T47D (cell line): ENCODE measurements at regions not wholly inside any gene's neighbourhood (a gene's known extent, or its start where the extent isn't known, plus 50 kb on each side); places are given as distances from the start of the nearest gene placed in this dataset.

Source experiments
- DNase-seq, 2 experiments: peaks; one replicate each; pipeline versions ENCODE4 v3.0.0 to v3.0.0-alpha.2; 2011 to 2012; ENCODE audit warnings: low read depth in 1 of 2, low spot score in 1 of 2
- JUND ChIP-seq: IDR thresholded peaks from 2 replicates; pipeline ENCODE4 v1.6.1; 2012; ENCODE audit warnings: low read depth
- in situ Hi-C: cut with HindIII; loops from 2 replicates; pipeline ENCODE4 v1.10.0; 2016; ENCODE audit warnings: low sequenced_read_pairs, low pct_unique_long_range_greater_than_20kb

DNA sequence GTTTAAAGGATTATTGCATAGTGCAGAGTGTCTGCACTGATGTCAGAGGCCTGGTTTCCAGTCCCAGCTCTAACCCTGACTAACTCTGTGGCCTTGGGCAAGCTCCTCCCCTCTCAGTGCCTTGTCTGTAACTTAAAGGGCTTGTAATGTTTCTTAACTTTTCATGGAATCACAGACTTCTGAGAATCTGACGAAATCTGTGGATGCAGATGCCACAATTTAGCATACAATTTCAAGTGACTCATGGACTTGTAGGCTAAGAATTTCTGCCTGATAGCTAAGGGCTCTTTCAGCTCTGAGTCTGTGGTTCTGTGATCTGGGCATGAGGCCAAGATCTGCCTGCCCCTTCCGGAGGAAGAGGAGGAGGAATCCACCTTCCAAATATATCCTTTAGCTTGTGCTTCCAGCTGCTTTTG is 236.9 kb downstream of the AR start:
- in situ Hi-C loops: no loop called here
- TF ChIP-seq JUND: no peak
- DNase-seq: peak in 1 of 2 experiments; percentile 33

DNA sequence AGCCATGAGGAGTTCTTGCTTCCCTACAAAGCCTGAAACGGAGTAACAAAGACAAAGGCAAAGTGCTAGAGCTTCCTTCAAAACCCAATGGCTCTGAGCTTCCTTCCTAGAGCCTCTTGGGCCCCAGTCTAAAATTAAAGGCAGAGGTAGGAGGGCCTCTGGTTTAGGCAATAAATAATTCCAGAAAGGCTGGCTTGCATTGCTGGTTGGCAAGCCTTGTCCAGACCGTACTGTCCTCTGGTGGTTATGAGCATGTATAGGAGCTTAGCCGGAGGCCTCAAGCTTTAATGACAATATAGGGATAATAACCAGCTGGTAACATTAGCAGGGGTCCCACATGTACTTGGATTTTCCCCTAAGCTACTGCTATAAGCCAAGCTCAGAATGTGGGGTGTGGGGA is 237.3 kb downstream of the AR start:
- TF ChIP-seq JUND: no peak
- peak in 1 of 2 experiments; percentile 33 for DNase-seq
- in situ Hi-C loops: no loop called here

DNA sequence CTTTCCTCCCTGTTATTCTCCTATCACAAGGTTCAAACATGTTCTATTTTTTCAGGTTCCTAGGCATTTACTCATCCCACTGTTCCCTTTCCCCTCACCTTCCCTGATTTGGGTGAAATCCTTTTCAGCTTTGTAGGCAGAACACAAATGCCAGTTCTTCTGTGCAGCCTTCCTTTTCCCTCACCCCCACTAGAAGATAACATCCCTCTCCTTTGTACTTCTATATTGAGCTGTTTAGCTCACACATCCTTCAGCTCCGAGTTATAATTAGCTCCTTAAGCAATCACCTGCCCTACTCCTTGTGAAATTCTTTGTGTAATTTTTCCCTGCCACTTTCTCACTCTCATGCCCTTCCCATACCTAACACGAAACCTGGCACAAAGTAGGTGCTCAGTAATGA is 240.9 kb downstream of the AR start:
- in situ Hi-C loops: no loop called here
- TF ChIP-seq JUND: no peak
- no peak for DNase-seq

- TF ChIP-seq JUND: no peak
- in situ Hi-C loops: no loop called here
- no peak for DNase-seq
Measured at GRCh38 chrX:67787196-67787595, 243.4 kb downstream of the AR start.

GRCh38 chrX:67789536-67789935 is 245.7 kb downstream of the AR start:
- no peak for TF ChIP-seq JUND
- peak in 1 of 2 experiments; percentile 53 for DNase-seq
- in situ Hi-C loops: no loop called here
